ENCODE measurements at regions not wholly inside any gene's neighbourhood (a gene's known extent, or its start where the extent isn't known, plus 50 kb on each side); places are given as distances from the start of the nearest gene placed in this dataset.

DNA sequence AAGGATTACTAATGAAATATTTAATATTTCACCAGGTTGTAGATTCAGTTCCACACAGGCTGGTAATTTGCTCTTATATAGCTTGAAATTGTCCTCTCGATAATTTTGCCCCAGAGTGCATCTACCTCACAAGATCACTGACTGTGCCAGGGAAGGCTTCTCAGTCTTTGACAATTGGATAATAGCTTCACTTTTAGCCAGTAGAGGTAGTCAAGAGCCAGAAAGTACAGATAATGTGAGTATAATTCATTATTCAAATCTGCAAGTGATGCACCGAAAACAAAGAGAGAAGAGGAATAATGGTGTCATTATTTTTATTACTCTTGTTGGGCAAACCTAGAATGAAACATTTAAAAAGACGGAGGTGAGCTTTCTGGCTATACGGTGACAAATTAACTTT lies 292.8 kb downstream of the EN1 start:
- TF ChIP-seq, protein P1, sequence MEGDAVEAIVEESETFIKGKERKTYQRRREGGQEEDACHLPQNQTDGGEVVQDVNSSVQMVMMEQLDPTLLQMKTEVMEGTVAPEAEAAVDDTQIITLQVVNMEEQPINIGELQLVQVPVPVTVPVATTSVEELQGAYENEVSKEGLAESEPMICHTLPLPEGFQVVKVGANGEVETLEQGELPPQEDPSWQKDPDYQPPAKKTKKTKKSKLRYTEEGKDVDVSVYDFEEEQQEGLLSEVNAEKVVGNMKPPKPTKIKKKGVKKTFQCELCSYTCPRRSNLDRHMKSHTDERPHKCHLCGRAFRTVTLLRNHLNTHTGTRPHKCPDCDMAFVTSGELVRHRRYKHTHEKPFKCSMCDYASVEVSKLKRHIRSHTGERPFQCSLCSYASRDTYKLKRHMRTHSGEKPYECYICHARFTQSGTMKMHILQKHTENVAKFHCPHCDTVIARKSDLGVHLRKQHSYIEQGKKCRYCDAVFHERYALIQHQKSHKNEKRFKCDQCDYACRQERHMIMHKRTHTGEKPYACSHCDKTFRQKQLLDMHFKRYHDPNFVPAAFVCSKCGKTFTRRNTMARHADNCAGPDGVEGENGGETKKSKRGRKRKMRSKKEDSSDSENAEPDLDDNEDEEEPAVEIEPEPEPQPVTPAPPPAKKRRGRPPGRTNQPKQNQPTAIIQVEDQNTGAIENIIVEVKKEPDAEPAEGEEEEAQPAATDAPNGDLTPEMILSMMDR (IDR thresholded peaks at IDR 0.05): no peak
- no peak for TF ChIP-seq POLR2A (IDR thresholded peaks at IDR 0.05)

Data from esophagus squamous epithelium (tissue), 4 donors.